Spleen (tissue), 7 donors: ENCODE measurements at regions not wholly inside any gene's neighbourhood (a gene's known extent, or its start where the extent isn't known, plus 50 kb on each side); places are given as distances from the start of the nearest gene placed in this dataset.

Experiments used
- CTCF ChIP-seq, 11 experiments: fragments of 200-600 bp in 7 of 11; fragments of 450-650 bp in 4 of 11; sonication (generic) in 4 of 11; IDR thresholded peaks in 8 of 11; conservative IDR thresholded peaks in 3 of 11; 1 replicate in 7 of 11; 2 replicates in 4 of 11; pipeline versions ENCODE4 v1.4.0 to v1.8.0; 2016 to 2021; ENCODE audit warnings: antibody characterized with exemption in 11 of 11, inconsistent platforms in 4 of 11, mild to moderate bottlenecking in 1 of 11
- POLR2A ChIP-seq, 3 donors: fragments of 450-650 bp; IDR thresholded peaks; one replicate each; pipeline ENCODE4 v1.5.1; 2017; ENCODE audit warnings: antibody characterized with exemption in 3 of 3, mild to moderate bottlenecking in 1 of 3
- POLR2AphosphoS5 ChIP-seq, 3 donors: sonication (generic); formaldehyde crosslinking; IDR thresholded peaks; one replicate each; pipeline ENCODE4 v1.5.1; 2017; ENCODE audit warnings: antibody characterized with exemption in 3 of 3
- donor health status: DM: no; HTN: no; CAD: no; lungs with moderate emphysema.
- donor health status: DM: no; HTN: no; CAD: no.
- donor health status: DM: no; HTN: no; CAD: no.

GRCh38 chrX:30150196-30150895, 65.0 kb upstream of the MAGEB2 start:
- TF ChIP-seq CTCF (IDR thresholded peaks at IDR 0.05 in 8 of 11, conservative IDR thresholded peaks at IDR 0.05 in 3 of 11) (no peak), POLR2AphosphoS5 (IDR thresholded peaks at IDR 0.05) (no peak), POLR2A (IDR thresholded peaks at IDR 0.05) (no peak)
